SK-N-SH (cell line): ENCODE measurements at regions not wholly inside any gene's neighbourhood (a gene's known extent, or its start where the extent isn't known, plus 50 kb on each side); places are given as distances from the start of the nearest gene placed in this dataset.

ENCODE experiments used
- CTCF ChIA-PET: fragments of 300-600, 350-600 bp; formaldehyde crosslinking; extraction: SDS; loops from one replicate; lab custom pipeline; 2021; lab: Yijun Ruan, JAX
- POLR2A ChIA-PET: fragments of 350-600 bp; sonication (Branson Sonifier 250); formaldehyde crosslinking; extraction: SDS; loops from one replicate; lab custom pipeline; 2020; ENCODE audit warnings: antibody characterized with exemption, inconsistent platforms; lab: Yijun Ruan, JAX
- DNase-seq: peaks from one replicate; pipeline ENCODE4 v3.0.0; 2012
- H2AFZ ChIP-seq: fragments of 200-600 bp; sonication (generic); 2 replicates; pipeline ENCODE4 v1.8.1; 2016; ENCODE audit warnings: antibody characterized with exemption, mild to moderate bottlenecking, low read depth
- H3F3A ChIP-seq: fragments of 200-600 bp; sonication (generic); replicated peaks from 2 replicates; pipeline ENCODE3; 2016; ENCODE audit warnings: antibody characterized with exemption, mild to moderate bottlenecking; ENCODE audit not compliant: insufficient read depth
- H3K27ac ChIP-seq, 2 experiments: fragments of 200-500 bp in 1 of 2; fragments of 200-600 bp in 1 of 2; sonication (Bioruptor generic) in 1 of 2; sonication (generic), shearing (Covaris generic) in 1 of 2; 2 replicates each; pipeline versions ENCODE4 v1.5.1 to v1.6.1; 2014 to 2016; ENCODE audit warnings: low read depth in 2 of 2, inconsistent platforms in 1 of 2, low read length in 1 of 2, mild to moderate bottlenecking in 1 of 2, mixed read lengths in 1 of 2
- H3K27me3 ChIP-seq: fragments of 200-600 bp; sonication (generic), shearing (Covaris generic); 2 replicates; pipeline ENCODE4 v1.6.1; 2016; ENCODE audit warnings: mixed run types; ENCODE audit not compliant: insufficient read depth
- H3K36me3 ChIP-seq, 2 experiments: fragments of 200-500 bp in 1 of 2; fragments of 200-600 bp in 1 of 2; sonication (Bioruptor generic) in 1 of 2; sonication (generic) in 1 of 2; replicated peaks in 1 of 2; 2 replicates each; pipeline versions ENCODE3 to v1.5.1; 2014 to 2016; ENCODE audit warnings: low read length in 1 of 2, mild to moderate bottlenecking in 1 of 2; ENCODE audit not compliant: insufficient read depth in 2 of 2, control insufficient read depth in 1 of 2
- H3K4me1 ChIP-seq, 2 experiments: fragments of 200-500 bp in 1 of 2; fragments of 200-600 bp in 1 of 2; sonication (Bioruptor generic) in 1 of 2; sonication (generic), shearing (Covaris generic) in 1 of 2; 2 replicates each; pipeline versions ENCODE4 v1.5.1 to v1.6.1; 2014 to 2016; ENCODE audit warnings: low read depth in 1 of 2, low read length in 1 of 2, mixed run types in 1 of 2; ENCODE audit not compliant: insufficient read depth in 2 of 2, control insufficient read depth in 1 of 2
- H3K4me2 ChIP-seq: fragments of 200-600 bp; sonication (generic), shearing (Covaris generic); 2 replicates; pipeline ENCODE4 v1.6.1; 2017; ENCODE audit warnings: mixed run types
- H3K4me3 ChIP-seq, 2 experiments: fragments of 200-500 bp in 1 of 2; fragments of 200-600 bp in 1 of 2; sonication (Bioruptor generic) in 1 of 2; sonication (generic), shearing (Covaris generic) in 1 of 2; 2 replicates each; pipeline versions ENCODE4 v1.5.1 to v1.8.1; 2014 to 2016; ENCODE audit warnings: low read depth in 2 of 2, inconsistent platforms in 1 of 2, low read length in 1 of 2, mild to moderate bottlenecking in 1 of 2, mixed read lengths in 1 of 2, moderate library complexity in 1 of 2
- H3K79me2 ChIP-seq: fragments of 200-600 bp; sonication (generic); 2 replicates; pipeline ENCODE4 v1.8.1; 2017; ENCODE audit warnings: mild to moderate bottlenecking; ENCODE audit not compliant: insufficient read depth
- H3K9ac ChIP-seq: fragments of 200-600 bp; sonication (generic); 2 replicates; pipeline ENCODE4 v1.6.1; 2017; ENCODE audit warnings: mixed run types
- H3K9me2 ChIP-seq: fragments of 200-600 bp; sonication (generic); 2 replicates; pipeline ENCODE4 v1.6.1; 2017; ENCODE audit warnings: mixed run types
- H3K9me3 ChIP-seq: fragments of 200-600 bp; sonication (generic); 2 replicates; pipeline ENCODE4 v1.6.1; 2017; ENCODE audit warnings: mixed run types, mild to moderate bottlenecking, moderate library complexity
- H4K20me1 ChIP-seq: fragments of 200-600 bp; sonication (generic); 2 replicates; pipeline ENCODE4 v1.6.1; 2017; ENCODE audit warnings: mild to moderate bottlenecking, mixed run types; ENCODE audit not compliant: insufficient read depth
- CHD2 ChIP-seq: fragments of 150-350 bp; IDR thresholded peaks from 2 replicates; pipeline ENCODE4 v1.6.1; 2018; ENCODE audit warnings: low read length; ENCODE audit not compliant: partially characterized antibody
- CTCF ChIP-seq: fragments of 200-600 bp; sonication (generic); IDR thresholded peaks from 2 replicates; pipeline ENCODE4 v1.6.1; 2017; ENCODE audit warnings: antibody characterized with exemption, mild to moderate bottlenecking, moderate library complexity
- FOSL2 ChIP-seq: IDR thresholded peaks from 2 replicates; pipeline ENCODE4 v1.4.0; 2012; ENCODE audit warnings: low read depth, mild to moderate bottlenecking, moderate library complexity, borderline replicate concordance
- GABPA ChIP-seq: IDR thresholded peaks from 2 replicates; pipeline ENCODE4 v1.4.0; 2012; ENCODE audit warnings: low read depth, mild to moderate bottlenecking
- GATA2 ChIP-seq: sonication (generic); formaldehyde crosslinking; IDR thresholded peaks from 2 replicates; pipeline ENCODE4 v1.5.0; 2020; ENCODE audit warnings: mild to moderate bottlenecking, missing genetic modification reagents
- IRF3 ChIP-seq: fragments of 150-350 bp; IDR thresholded peaks from 2 replicates; pipeline ENCODE4 v1.6.1; 2016; ENCODE audit warnings: mild to moderate bottlenecking, low read depth, low read length
- JUND ChIP-seq: IDR thresholded peaks from 2 replicates; pipeline ENCODE4 v1.4.0; 2012
- MAX ChIP-seq: IDR thresholded peaks from 2 replicates; pipeline ENCODE4 v1.4.0; 2012; ENCODE audit warnings: low read depth
- MEF2A ChIP-seq: IDR thresholded peaks from 2 replicates; pipeline ENCODE4 v1.4.0; 2012; ENCODE audit warnings: low read depth, borderline replicate concordance
- NFIC ChIP-seq: IDR thresholded peaks from 2 replicates; pipeline ENCODE4 v1.4.0; 2012; ENCODE audit warnings: borderline replicate concordance
- NRF1 ChIP-seq: IDR thresholded peaks from 2 replicates; pipeline ENCODE4 v1.6.1; 2012; ENCODE audit warnings: low read depth, mild to moderate bottlenecking, low read length
- POLR2AphosphoS5 ChIP-seq: IDR thresholded peaks from 2 replicates; pipeline ENCODE4 v1.6.1; 2012; ENCODE audit warnings: low read depth, low read length
- RCOR1 ChIP-seq: fragments of 150-350 bp; IDR thresholded peaks from 2 replicates; pipeline ENCODE4 v1.6.1; 2017; ENCODE audit warnings: antibody characterized with exemption, low read length
- TCF12 ChIP-seq: IDR thresholded peaks from 2 replicates; pipeline ENCODE4 v1.4.0; 2012
- USF1 ChIP-seq: IDR thresholded peaks from 2 replicates; pipeline ENCODE4 v1.4.0; 2012; ENCODE audit warnings: low read depth, borderline replicate concordance
- WGBS: methylation state at CpG from one replicate; pipeline ENCODE4 v1.1.6; 2017; ENCODE audit warnings: low lambda C conversion rate; 5-methylcytosine and 5-hydroxymethylcytosine counted together

GRCh38 chr5:42035526-42035925 lies 110.4 kb downstream of the FBXO4 start:
- Histone ChIP-seq H4K20me1 (no peaks in the 10 kb centered on the region), H3K4me1 (no peaks in the 10 kb centered on the region), H3K4me3 (no peak overlapping the region), H3K27me3 (no peaks in the 10 kb centered on the region), H3K9ac (no peak overlapping the region), H3K79me2 (no peaks in the 10 kb centered on the region), H3K27ac (no peak overlapping the region), H3K36me3 (no peaks in the 10 kb centered on the region), H2AFZ (no peak overlapping the region), H3K9me3 (no peaks in the 10 kb centered on the region), H3K4me2 (no peak overlapping the region), H3F3A (no peaks in the 10 kb centered on the region), H3K9me2 (no peaks in the 10 kb centered on the region)
- WGBS: 0% methylated on average over 1 of the region's 1 CpG
- ChIA-PET POLR2A (no interaction called here), CTCF (no interaction called here)
- DNase-seq: no peak
- no peak for TF ChIP-seq FOSL2
- no peak for TF ChIP-seq POLR2AphosphoS5
- TF ChIP-seq JUND: no peak

GRCh38 chr5:42036379-42036778 lies 111.3 kb downstream of the FBXO4 start:
- POLR2A ChIA-PET: no interaction called here

GRCh38 chr5:42037379-42037932 lies 112.4 kb downstream of the FBXO4 start:
- CTCF ChIA-PET: interaction anchor here (1.6 kb wide), 1 partner anchor 20 kb away, joined by 4 read pairs; no protein-coding TSS in a partner anchor
- TF ChIP-seq RCOR1 (no peak), IRF3 (no peak), GATA2 (no peak), NRF1 (no peak), JUND (no peak), CHD2 (no peak), GABPA (no peak), TCF12 (no peak), CTCF (no peak), MAX (no peak), NFIC (no peak), MEF2A (no peak), USF1 (no peak)

More at GRCh38 chr5:42036379-42036778, 111.3 kb downstream of the FBXO4 start:
- Histone ChIP-seq H3K9ac (no peak overlapping the region), H3K4me3 (no peak overlapping the region), H4K20me1 (no peaks in the 10 kb centered on the region), H3K36me3 (no peaks in the 10 kb centered on the region), H2AFZ (no peak overlapping the region)
- no peak for DNase-seq
- TF ChIP-seq TCF12 (no peak), FOSL2 (no peak)
- TF ChIP-seq, all 33 proteins: peak for 0
- Histone ChIP-seq H3F3A (no peaks in the 10 kb centered on the region), H3K4me1 (no peaks in the 10 kb centered on the region), H3K9me3 (no peaks in the 10 kb centered on the region), H3K27ac (no peak overlapping the region), H3K27me3 (no peaks in the 10 kb centered on the region), H3K79me2 (no peaks in the 10 kb centered on the region), H3K4me2 (no peak overlapping the region), H3K9me2 (no peaks in the 10 kb centered on the region)
- under 1% methylated on average over 5 of the region's 5 CpGs for WGBS
- CTCF ChIA-PET: interaction anchor here (1.6 kb wide), 1 partner anchor 21 kb away, joined by 4 read pairs; no protein-coding TSS in a partner anchor

More at GRCh38 chr5:42037379-42037932, 112.4 kb downstream of the FBXO4 start:
- no peaks in the 10 kb centered on the region for H3K79me2 ChIP-seq
- no peak overlapping the region for H3K27ac ChIP-seq
- POLR2A ChIA-PET: no interaction called here
- no peak overlapping the region for H3K9ac ChIP-seq
- H3K4me3 ChIP-seq: no peak overlapping the region
- no peaks in the 10 kb centered on the region for H3K27me3 ChIP-seq
- H3K4me2 ChIP-seq: no peak overlapping the region
- H3K4me1 ChIP-seq: no peaks in the 10 kb centered on the region
- DNase-seq: no peak
- H3F3A ChIP-seq: no peaks in the 10 kb centered on the region
- no peaks in the 10 kb centered on the region for H3K9me2 ChIP-seq
- WGBS: 5% methylated on average over 3 of the region's 3 CpGs
- no peaks in the 10 kb centered on the region for H3K9me3 ChIP-seq
- no peak overlapping the region for H2AFZ ChIP-seq
- H3K36me3 ChIP-seq: no peaks in the 10 kb centered on the region
- H4K20me1 ChIP-seq: no peaks in the 10 kb centered on the region
